ENCODE measurements at regions not wholly inside any gene's neighbourhood (a gene's known extent, or its start where the extent isn't known, plus 50 kb on each side); places are given as distances from the start of the nearest gene placed in this dataset.
"Not testable (repeated sequence)": the region's sequence is repeated elsewhere in the genome, so short reads cannot be mapped to it uniquely, and the experiment has no call there.

GRCh38 chr17:70320673-70321345 lies 151.5 kb downstream of the KCNJ2 start:
- DNase-seq: peak in 1 of 56 donors; percentile 9

- no peak for DNase-seq
Measured at GRCh38 chr17:70321352-70321751, 152.0 kb downstream of the KCNJ2 start.

GRCh38 chr17:70323269-70323668 lies 153.9 kb downstream of the KCNJ2 start:
- DNase-seq: no peak

- DNase-seq: no peak
Measured at GRCh38 chr17:70324031-70324430, 154.7 kb downstream of the KCNJ2 start.

GRCh38 chr17:70327279-70327678 lies 157.9 kb downstream of the KCNJ2 start:
- DNase-seq: no peak

- no peak for DNase-seq
Measured at GRCh38 chr17:70327723-70328122, 158.4 kb downstream of the KCNJ2 start.

GRCh38 chr17:70329721-70330120 lies 160.4 kb downstream of the KCNJ2 start:
- no peak for DNase-seq

- not testable (repeated sequence) for DNase-seq
Measured at GRCh38 chr17:70331066-70331465, 161.7 kb downstream of the KCNJ2 start.

GRCh38 chr17:70332356-70333210 lies 163.3 kb downstream of the KCNJ2 start:
- DNase-seq: no peak

GRCh38 chr17:70336411-70336810 lies 167.1 kb downstream of the KCNJ2 start:
- no peak for DNase-seq

GRCh38 chr17:70338946-70339354 lies 169.6 kb downstream of the KCNJ2 start:
- no peak for DNase-seq

GRCh38 chr17:70343114-70343513 lies 173.8 kb downstream of the KCNJ2 start:
- DNase-seq: no peak

GRCh38 chr17:70344386-70345060 lies 175.2 kb downstream of the KCNJ2 start:
- no peak for DNase-seq

- no peak for DNase-seq
Measured at GRCh38 chr17:70345061-70345460, 175.7 kb downstream of the KCNJ2 start.

GRCh38 chr17:70352834-70353233 lies 183.5 kb downstream of the KCNJ2 start:
- DNase-seq: no peak

GRCh38 chr17:70353408-70354092 lies 184.2 kb downstream of the KCNJ2 start:
- no peak for DNase-seq

GRCh38 chr17:70355185-70355584 lies 185.9 kb downstream of the KCNJ2 start:
- DNase-seq: no peak

GRCh38 chr17:70357190-70357589 lies 187.9 kb downstream of the KCNJ2 start:
- DNase-seq: no peak

- no peak for DNase-seq
Measured at GRCh38 chr17:70365091-70365583, 195.8 kb downstream of the KCNJ2 start.

- no peak for DNase-seq
Measured at GRCh38 chr17:70366386-70366785, 197.1 kb downstream of the KCNJ2 start.

GRCh38 chr17:70368011-70368410 lies 198.7 kb downstream of the KCNJ2 start:
- no peak for DNase-seq
